H9 (cell line): ENCODE measurements at regions not wholly inside any gene's neighbourhood (a gene's known extent, or its start where the extent isn't known, plus 50 kb on each side); places are given as distances from the start of the nearest gene placed in this dataset.

Experiments
- DNase-seq: peaks from one replicate; pipeline ENCODE4 v3.0.0-alpha.2; 2017
- H2AFZ ChIP-seq: one replicate; pipeline ENCODE4 v1.6.1; 2013; ENCODE audit warnings: mild to moderate bottlenecking, low read length, control low read depth, moderate library complexity
- H2AK5ac ChIP-seq: 2 replicates; pipeline ENCODE4 v1.6.1; 2013; ENCODE audit warnings: low read length, control low read depth, mixed read lengths; ENCODE audit not compliant: insufficient read length
- H2BK120ac ChIP-seq: one replicate; pipeline ENCODE4 v1.6.1; 2013; ENCODE audit warnings: low read depth, mild to moderate bottlenecking, low read length, control low read depth, inconsistent platforms; ENCODE audit not compliant: poor library complexity, severe bottlenecking
- H2BK12ac ChIP-seq: 2 replicates; pipeline ENCODE4 v1.6.1; 2013; ENCODE audit warnings: low read length, control low read depth, mixed read lengths, low read depth; ENCODE audit not compliant: insufficient read length
- H2BK15ac ChIP-seq: 2 replicates; pipeline ENCODE4 v1.6.1; 2013; ENCODE audit warnings: low read depth, low read length, control low read depth
- H2BK20ac ChIP-seq: one replicate; pipeline ENCODE4 v1.6.1; 2013; ENCODE audit warnings: low read depth, mild to moderate bottlenecking, low read length, control low read depth, inconsistent platforms; ENCODE audit not compliant: poor library complexity, severe bottlenecking
- H2BK5ac ChIP-seq: 2 replicates; pipeline ENCODE4 v1.6.1; 2013; ENCODE audit warnings: low read length, control low read depth, mixed read lengths; ENCODE audit not compliant: insufficient read length
- H3K14ac ChIP-seq: 2 replicates; pipeline ENCODE4 v1.6.1; 2013; ENCODE audit warnings: low read length, control low read depth; ENCODE audit not compliant: insufficient read depth
- H3K18ac ChIP-seq: 2 replicates; pipeline ENCODE4 v1.6.1; 2013; ENCODE audit warnings: low read depth, mild to moderate bottlenecking, mixed read lengths, low read length, control low read depth; ENCODE audit not compliant: insufficient read length
- H3K23ac ChIP-seq: 2 replicates; pipeline ENCODE4 v1.6.1; 2013; ENCODE audit warnings: low read length, control low read depth, mixed read lengths, low read depth; ENCODE audit not compliant: insufficient read length
- H3K23me2 ChIP-seq: 2 replicates; pipeline ENCODE4 v1.6.1; 2013; ENCODE audit warnings: low read depth, mild to moderate bottlenecking, mixed read lengths, low read length, control low read depth; ENCODE audit not compliant: insufficient read length, poor library complexity, severe bottlenecking
- H3K27ac ChIP-seq: 2 replicates; pipeline ENCODE4 v1.5.1; 2013; ENCODE audit warnings: low read length, control low read depth, mixed read lengths, low read depth; ENCODE audit not compliant: insufficient read length
- H3K27me3 ChIP-seq: 2 replicates; pipeline ENCODE4 v1.6.1; 2013; ENCODE audit warnings: low read length, control low read depth, inconsistent platforms; ENCODE audit not compliant: insufficient read depth
- H3K4ac ChIP-seq: 2 replicates; pipeline ENCODE4 v1.6.1; 2013; ENCODE audit warnings: low read depth, mild to moderate bottlenecking, control low read depth, inconsistent platforms, low read length, moderate library complexity
- H3K4me1 ChIP-seq: 2 replicates; pipeline ENCODE4 v1.6.1; 2013; ENCODE audit warnings: low read length, control low read depth, inconsistent platforms; ENCODE audit not compliant: insufficient read depth
- H3K4me2 ChIP-seq: 2 replicates; pipeline ENCODE4 v1.6.1; 2013; ENCODE audit warnings: low read length, control low read depth, mixed read lengths; ENCODE audit not compliant: insufficient read length, insufficient read depth
- H3K56ac ChIP-seq: 2 replicates; pipeline ENCODE4 v1.6.1; 2013; ENCODE audit warnings: low read depth, mild to moderate bottlenecking, mixed read lengths, low read length, control low read depth; ENCODE audit not compliant: insufficient read length
- H3K79me1 ChIP-seq: 2 replicates; pipeline ENCODE4 v1.6.1; 2013; ENCODE audit warnings: low read depth, mild to moderate bottlenecking, moderate library complexity, low read length, control low read depth, inconsistent platforms; ENCODE audit not compliant: insufficient read depth, poor library complexity, severe bottlenecking
- H3K79me2 ChIP-seq: 2 replicates; pipeline ENCODE4 v1.6.1; 2013; ENCODE audit warnings: low read length, control low read depth, inconsistent platforms; ENCODE audit not compliant: insufficient read depth
- H3K9ac ChIP-seq: 2 replicates; pipeline ENCODE4 v1.6.1; 2013; ENCODE audit warnings: low read length, control low read depth, mixed read lengths; ENCODE audit not compliant: insufficient read length; ENCODE audit errors: extremely low read depth
- H3K9me3 ChIP-seq: one replicate; pipeline ENCODE4 v1.6.1; 2013; ENCODE audit warnings: low read depth, low read length, inconsistent platforms; ENCODE audit not compliant: control insufficient read depth
- H3T11ph ChIP-seq: one replicate; pipeline ENCODE4 v1.6.1; 2013; ENCODE audit warnings: mild to moderate bottlenecking, low read length, control low read depth, inconsistent platforms
- H4K20me1 ChIP-seq: one replicate; pipeline ENCODE4 v1.6.1; 2013; ENCODE audit not compliant: control insufficient read depth, insufficient read length, insufficient read depth
- H4K5ac ChIP-seq: 2 replicates; pipeline ENCODE4 v1.6.1; 2013; ENCODE audit warnings: low read depth, mild to moderate bottlenecking, mixed read lengths, low read length, control low read depth; ENCODE audit not compliant: insufficient read length
- H4K8ac ChIP-seq: replicated peaks from 2 replicates; pipeline ENCODE4 v1.6.1; 2013; ENCODE audit warnings: low read length, control low read depth, mixed read lengths, low read depth; ENCODE audit not compliant: insufficient read length
- H4K91ac ChIP-seq: 2 replicates; pipeline ENCODE4 v1.6.1; 2013; ENCODE audit warnings: low read depth, mild to moderate bottlenecking, moderate library complexity, mixed read lengths, low read length, control low read depth; ENCODE audit not compliant: insufficient read length
- H3K27ac Mint-ChIP-seq, 3 experiments: 2 replicates in 2 of 3; 3 replicates in 1 of 3; pipeline ENCODE4 v1.8.0; 2020 to 2021; ENCODE audit warnings: mixed read lengths in 3 of 3, mild to moderate bottlenecking in 1 of 3, moderate library complexity in 1 of 3
- H3K27me3 Mint-ChIP-seq: 2 replicates; pipeline ENCODE4 v1.8.0; 2021; ENCODE audit warnings: low read depth, mild to moderate bottlenecking, moderate library complexity, mixed read lengths
- H3K36me3 Mint-ChIP-seq, 3 experiments: 2 replicates in 2 of 3; 3 replicates in 1 of 3; pipeline ENCODE4 v1.8.0; 2020 to 2021; ENCODE audit warnings: low read depth in 3 of 3, mixed read lengths in 3 of 3; ENCODE audit not compliant: insufficient read depth in 1 of 3
- H3K4me1 Mint-ChIP-seq, 2 experiments: 2 replicates each; pipeline ENCODE4 v1.8.0; 2020; ENCODE audit warnings: mixed read lengths in 2 of 2
- H3K4me3 Mint-ChIP-seq, 2 experiments: 2 replicates in 1 of 2; 3 replicates in 1 of 2; pipeline ENCODE4 v1.8.0; 2020 to 2021; ENCODE audit warnings: mild to moderate bottlenecking in 2 of 2, mixed read lengths in 2 of 2, moderate library complexity in 1 of 2
- H3K9me3 Mint-ChIP-seq, 2 experiments: 2 replicates in 1 of 2; 3 replicates in 1 of 2; pipeline ENCODE4 v1.8.0; 2020; ENCODE audit warnings: mild to moderate bottlenecking in 2 of 2, mixed read lengths in 2 of 2, moderate library complexity in 1 of 2
- TF ChIP-seq, protein P1 (sequence below): fragments of 200-600 bp; sonication (generic); conservative IDR thresholded peaks from 3 replicates; pipeline ENCODE4 v1.8.0; 2021; ENCODE audit warnings: antibody characterized with exemption, mild to moderate bottlenecking

DNA sequence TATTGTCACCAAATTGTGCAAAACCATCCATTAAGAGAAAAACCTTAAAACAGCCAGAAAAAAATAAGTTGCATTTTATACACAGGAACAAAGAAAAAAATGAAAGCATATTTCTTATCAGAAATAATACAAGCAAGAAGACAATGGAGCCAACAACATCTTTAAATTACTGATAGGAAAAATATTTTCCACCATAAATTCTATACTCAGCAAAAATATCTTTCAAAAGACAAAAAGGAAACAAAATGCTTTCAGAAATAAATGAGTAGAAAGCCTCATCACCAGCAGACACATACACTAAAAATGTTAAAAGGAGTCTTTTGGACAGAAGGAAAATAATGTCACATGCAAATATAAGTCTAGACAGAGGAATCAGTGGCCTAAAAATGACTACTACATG lies 106.4 kb upstream of the TRIB2 start:
- no peak overlapping the region for H2BK15ac ChIP-seq
- Mint-ChIP-seq H3K36me3 (no peaks in the 10 kb centered on the region), H3K27ac (no peak overlapping the region), H3K4me3 (no peak overlapping the region), H3K9me3 (no peaks in the 10 kb centered on the region), H3K27me3 (no peaks in the 10 kb centered on the region), H3K4me1 (peaks cover 3 to 10% of the 10 kb centered on the region in 2 experiments)
- DNase-seq, result no peak
- H3K27me3 ChIP-seq, result no peaks in the 10 kb centered on the region
- H3K4me1 ChIP-seq, result peaks cover 4% of the 10 kb centered on the region; the same call in 1 of the 2 replicates
- H2BK12ac ChIP-seq, result no peak overlapping the region
- H3K14ac ChIP-seq, result no peak overlapping the region
- no peak overlapping the region for H3K9ac ChIP-seq
- H3K23me2 ChIP-seq, result no peaks in the 10 kb centered on the region
- H2AK5ac ChIP-seq, result no peak overlapping the region
- H2BK5ac ChIP-seq, result no peak overlapping the region
- no peak overlapping the region for H3K23ac ChIP-seq
- no peak overlapping the region for H3T11ph ChIP-seq
- H4K91ac ChIP-seq, result no peak overlapping the region
- H3K79me1 ChIP-seq, result no peaks in the 10 kb centered on the region
- no peak overlapping the region for H2AFZ ChIP-seq
- H4K8ac ChIP-seq, result no peak overlapping the region
- H3K4me2 ChIP-seq, result no peak overlapping the region
- H3K9me3 ChIP-seq, result no peaks in the 10 kb centered on the region
- no peak overlapping the region for H3K56ac ChIP-seq
- no peak overlapping the region for H2BK20ac ChIP-seq
- no peak overlapping the region for H3K4ac ChIP-seq
- no peak overlapping the region for H4K5ac ChIP-seq
- no peaks in the 10 kb centered on the region for H4K20me1 ChIP-seq
- TF ChIP-seq, protein P1, sequence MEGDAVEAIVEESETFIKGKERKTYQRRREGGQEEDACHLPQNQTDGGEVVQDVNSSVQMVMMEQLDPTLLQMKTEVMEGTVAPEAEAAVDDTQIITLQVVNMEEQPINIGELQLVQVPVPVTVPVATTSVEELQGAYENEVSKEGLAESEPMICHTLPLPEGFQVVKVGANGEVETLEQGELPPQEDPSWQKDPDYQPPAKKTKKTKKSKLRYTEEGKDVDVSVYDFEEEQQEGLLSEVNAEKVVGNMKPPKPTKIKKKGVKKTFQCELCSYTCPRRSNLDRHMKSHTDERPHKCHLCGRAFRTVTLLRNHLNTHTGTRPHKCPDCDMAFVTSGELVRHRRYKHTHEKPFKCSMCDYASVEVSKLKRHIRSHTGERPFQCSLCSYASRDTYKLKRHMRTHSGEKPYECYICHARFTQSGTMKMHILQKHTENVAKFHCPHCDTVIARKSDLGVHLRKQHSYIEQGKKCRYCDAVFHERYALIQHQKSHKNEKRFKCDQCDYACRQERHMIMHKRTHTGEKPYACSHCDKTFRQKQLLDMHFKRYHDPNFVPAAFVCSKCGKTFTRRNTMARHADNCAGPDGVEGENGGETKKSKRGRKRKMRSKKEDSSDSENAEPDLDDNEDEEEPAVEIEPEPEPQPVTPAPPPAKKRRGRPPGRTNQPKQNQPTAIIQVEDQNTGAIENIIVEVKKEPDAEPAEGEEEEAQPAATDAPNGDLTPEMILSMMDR, result no peak
- no peak overlapping the region for H3K27ac ChIP-seq
- H2BK120ac ChIP-seq, result no peak overlapping the region
- H3K18ac ChIP-seq, result no peak overlapping the region
- no peaks in the 10 kb centered on the region for H3K79me2 ChIP-seq
